CD4-positive, alpha-beta T cell treated with Interleukin-4 for 4 hours (primary cell): ENCODE measurements at regions not wholly inside any gene's neighbourhood (a gene's known extent, or its start where the extent isn't known, plus 50 kb on each side); places are given as distances from the start of the nearest gene placed in this dataset.
"Not testable (repeated sequence)": the region's sequence is repeated elsewhere in the genome, so short reads cannot be mapped to it uniquely, and the experiment has no call there.

Experiments
- DNase-seq: peaks from one replicate; pipeline ENCODE4 v3.0.0-alpha.2; 2020

DNA sequence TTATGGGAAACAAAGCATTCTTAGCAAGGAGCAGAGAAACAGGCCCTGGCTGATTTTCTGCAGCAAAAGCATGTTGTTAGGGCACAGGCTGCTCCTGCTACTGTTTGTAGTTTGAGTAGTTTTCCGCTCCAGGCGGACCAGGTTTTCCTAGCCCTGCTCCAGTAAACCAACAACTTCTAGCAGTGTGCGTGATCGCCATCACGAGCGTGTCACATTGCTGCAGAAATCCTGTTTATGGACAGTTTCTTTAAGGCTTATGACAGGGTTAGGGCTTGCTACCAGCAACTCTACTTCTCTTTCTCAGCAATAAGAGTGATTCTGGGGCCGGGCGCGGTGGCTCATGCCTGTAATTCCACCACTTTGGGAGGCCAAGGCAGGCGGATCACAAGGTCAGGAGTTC, 803.9 kb upstream of the CDH10 start:
- no peak for DNase-seq

DNA sequence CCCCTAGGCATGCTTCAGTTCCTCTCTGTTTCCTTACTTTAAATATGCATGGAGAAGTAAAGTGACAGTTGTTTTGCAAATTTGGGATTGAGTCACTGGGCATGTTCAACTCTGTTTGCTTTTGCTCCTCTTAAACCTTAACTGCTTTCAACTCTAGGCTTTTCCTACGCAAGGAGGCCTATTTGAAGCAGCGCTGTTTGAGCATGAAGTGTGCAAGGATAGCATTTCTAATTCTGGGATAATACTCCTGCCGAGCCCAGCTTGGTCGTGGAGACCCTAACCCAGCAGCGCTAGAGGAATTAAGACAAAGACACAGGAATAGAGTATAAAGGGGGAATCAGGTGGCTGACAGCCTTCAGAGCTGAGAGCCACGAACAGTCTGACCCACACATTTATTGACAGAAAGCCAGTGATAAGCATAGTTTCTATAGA, 803.4 kb upstream of the CDH10 start:
- no peak for DNase-seq

DNA sequence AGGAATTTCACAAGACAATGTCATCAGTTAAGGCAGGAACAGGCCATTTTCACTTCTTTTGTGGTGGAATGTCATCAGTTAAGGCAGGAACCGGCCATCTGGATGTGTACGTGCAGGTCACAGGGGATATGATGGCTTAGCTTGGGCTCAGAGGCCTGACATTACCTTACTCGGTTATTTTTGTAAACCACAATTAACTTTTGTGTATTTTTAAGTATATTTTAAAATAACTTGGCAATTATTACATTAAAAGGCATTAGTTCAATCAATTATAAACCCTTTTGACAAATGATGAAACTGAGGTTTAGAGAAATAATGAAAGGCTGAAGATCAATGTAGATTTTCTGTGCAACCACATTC, 801.3 kb upstream of the CDH10 start:
- DNase-seq, result not testable (repeated sequence)

DNA sequence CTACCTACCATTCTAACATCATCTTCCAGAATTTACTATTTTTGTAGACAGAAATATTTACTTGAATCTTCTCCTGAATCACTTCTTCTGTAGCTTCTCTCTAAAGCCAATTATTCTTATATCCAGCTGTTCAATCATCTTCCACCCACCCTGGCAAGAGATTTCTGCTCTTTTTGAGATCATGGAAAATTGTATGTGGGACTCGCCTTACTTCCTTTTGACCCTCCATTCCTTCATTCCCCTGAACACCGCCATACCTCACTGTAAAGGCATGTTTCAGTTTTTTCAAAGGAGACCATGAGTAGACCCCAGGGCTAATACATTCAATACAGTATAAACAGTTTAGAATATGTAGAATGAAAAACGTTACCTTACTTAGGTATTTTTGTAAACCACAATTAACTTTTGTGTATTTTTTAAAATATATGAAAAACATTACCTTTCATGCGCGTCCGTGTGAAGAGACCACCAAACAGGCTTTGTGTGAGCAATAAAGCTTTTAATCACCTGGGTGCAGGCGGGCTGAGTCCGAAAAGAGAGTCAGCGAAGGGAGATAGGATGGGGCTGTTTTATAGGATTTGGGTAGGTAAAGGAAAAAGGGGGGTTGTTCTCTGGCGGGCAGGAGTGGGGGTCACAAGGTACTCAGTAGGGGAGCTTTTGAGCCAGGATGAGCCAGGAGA, 800.7 kb upstream of the CDH10 start:
- not testable (repeated sequence) for DNase-seq

DNA sequence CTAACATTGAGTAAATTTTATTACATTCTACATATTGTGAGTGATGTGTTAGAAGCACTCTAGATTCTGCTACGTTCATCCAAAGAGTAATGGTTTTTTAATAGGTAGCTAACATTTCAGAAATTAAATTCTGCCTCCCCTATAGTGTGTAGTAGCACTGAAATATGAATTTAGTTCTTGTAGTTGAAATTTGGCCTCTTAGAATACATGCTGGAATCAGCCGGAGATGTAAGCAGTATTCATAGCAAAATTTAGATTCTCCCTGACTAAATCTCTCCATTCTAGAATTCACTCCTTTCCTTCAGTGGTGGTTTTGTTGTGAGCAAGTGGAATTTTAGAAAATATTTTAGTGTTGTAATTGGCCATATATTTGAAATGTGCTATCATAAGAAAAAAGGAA, 799.9 kb upstream of the CDH10 start:
- no peak for DNase-seq

DNA sequence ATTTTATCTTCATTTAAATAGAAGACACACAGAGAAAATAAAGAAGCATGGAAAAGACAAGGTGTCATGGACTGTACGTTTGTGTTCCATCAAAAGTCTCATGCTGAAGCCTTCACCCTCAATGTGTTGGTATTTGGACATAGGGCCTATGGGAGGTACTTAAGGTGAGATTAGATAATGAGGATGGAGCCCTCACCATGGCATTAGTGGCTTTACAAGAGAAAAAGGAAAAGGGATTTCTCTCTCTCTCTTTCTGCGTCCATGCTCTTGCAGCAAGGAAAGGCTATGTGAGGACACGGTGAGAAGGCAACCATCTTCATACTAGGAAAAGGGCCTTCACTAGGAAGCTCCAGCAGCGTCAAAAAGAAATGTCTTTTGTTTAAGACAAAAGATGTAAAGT, 797.0 kb upstream of the CDH10 start:
- DNase-seq, result no peak

DNA sequence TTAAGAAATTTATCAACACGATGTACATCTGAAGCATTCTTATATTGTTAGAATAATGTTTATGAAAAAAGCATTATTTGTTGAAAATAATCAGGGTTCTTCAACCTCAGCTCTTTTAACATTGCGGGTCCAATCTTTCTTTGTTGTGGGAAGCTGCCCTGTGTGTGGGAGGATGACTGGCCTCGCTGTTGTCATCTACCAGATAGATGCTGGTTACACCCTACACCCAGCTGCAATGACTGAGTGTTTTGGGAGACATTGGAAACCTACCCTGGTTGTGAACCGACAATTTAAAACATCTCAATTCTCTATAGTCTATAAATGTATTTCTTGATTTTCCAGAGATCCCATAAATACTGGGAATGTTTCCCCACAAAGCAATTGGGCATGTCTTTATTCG, 794.2 kb upstream of the CDH10 start:
- DNase-seq, result no peak

DNA sequence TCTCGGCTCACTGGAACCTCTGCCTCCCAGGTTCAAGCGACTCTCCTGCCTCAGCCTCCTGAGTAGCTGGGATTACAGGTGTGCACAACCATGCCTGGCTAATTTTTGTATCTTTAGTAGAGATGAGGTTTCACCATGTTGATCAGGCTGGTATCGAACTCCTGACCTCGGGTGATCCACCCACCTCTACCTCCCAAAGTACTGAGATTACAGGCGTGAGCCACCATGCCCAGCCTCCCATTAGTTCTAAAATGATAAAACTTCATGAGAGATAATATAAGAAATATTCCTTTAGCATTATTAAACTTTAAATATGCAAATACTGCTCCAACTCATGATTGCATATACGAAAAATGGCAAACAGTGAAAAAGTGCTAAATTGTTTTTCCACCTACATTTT, 793.6 kb upstream of the CDH10 start:
- not testable (repeated sequence) for DNase-seq

DNA sequence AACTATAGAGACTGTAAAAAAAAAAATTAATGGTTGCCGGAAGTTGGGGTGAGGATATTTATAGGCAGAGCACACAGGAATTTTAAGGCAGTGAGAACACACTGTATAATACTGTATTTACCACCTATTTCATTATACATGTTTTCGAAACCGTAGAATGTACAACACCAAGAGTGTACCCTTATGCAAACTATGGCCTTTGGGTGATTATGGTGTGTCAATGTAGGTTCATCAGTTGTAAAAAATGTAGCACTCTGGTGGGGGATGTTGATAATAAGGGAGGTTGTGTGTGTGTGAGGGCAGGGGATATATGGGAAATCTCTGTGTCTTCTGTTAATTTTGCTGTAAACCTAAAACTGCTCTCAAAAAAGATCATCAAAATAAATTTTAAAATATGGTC, 791.7 kb upstream of the CDH10 start:
- no peak for DNase-seq

DNA sequence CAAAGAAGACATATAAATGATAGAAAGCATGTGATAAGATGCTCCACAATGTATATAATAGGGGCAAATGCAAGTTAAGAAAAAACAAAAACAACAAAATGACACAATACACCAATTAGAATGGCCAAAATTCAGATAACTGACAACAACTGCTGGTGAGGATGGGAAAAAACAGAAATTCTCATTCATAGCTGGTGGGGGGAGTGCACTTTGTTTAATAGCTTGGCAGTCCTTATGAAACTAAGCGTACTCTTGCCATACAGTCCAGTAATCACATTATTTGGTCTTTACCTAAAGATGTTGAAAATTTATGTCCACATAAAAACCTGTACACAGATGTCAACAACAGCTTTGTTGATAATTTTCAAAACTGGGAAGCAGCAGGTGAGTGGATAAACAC, 791.1 kb upstream of the CDH10 start:
- DNase-seq, result no peak

DNA sequence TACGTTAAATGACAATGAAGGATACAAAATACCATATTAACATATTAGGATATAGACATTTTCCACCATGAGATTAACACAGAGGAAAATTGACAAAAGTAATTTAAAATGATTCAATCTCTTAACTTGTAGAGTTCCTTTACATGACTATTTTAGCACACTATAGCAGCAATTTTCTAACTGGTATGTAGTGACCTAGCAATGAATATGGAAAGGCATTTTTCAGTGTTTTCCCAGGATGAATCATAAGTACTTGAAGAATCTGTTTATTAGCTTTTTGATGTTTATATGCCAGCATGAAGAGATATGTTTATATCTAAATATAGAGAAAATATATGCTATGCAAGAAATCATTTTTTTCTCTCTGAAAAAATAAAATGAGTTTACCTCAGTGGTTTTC, 782.5 kb upstream of the CDH10 start:
- DNase-seq, result no peak

DNA sequence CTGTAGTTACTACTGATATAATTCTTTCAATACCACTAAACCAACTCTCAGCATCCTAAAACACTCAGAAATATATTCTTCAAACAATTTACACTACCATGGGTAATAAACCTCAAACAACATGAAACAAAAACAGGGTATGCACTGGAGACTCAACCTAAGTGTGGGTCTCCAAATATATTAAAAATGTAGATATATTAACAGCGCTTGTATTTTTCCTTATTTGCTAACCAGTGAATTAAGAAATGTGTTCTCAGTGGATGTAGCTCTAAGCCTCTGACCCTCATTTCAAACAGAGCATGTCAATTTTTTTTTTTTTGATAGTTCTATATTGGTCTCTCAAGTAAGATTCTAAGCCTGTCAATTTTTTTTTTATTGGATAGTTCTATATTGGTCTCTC, 778.5 kb upstream of the CDH10 start:
- no peak for DNase-seq

DNA sequence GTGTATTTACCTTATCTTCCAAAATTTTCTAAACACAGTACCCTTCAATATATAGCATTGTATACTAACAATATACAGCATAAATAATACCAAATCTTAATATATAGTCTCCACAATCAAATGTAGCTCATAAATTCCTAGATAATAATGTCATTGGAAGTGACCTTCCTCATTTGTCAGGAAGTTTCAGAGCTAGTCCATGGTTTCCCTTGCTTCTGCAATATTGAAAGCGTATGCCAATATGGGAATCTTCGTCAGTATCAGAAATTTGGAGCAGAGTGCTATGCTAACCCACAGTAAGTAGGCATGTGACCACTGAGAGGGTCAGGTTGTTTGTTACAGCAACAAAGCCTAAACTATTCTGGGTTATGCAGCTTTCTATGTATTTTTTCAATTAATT, 774.9 kb upstream of the CDH10 start:
- DNase-seq, result no peak

DNA sequence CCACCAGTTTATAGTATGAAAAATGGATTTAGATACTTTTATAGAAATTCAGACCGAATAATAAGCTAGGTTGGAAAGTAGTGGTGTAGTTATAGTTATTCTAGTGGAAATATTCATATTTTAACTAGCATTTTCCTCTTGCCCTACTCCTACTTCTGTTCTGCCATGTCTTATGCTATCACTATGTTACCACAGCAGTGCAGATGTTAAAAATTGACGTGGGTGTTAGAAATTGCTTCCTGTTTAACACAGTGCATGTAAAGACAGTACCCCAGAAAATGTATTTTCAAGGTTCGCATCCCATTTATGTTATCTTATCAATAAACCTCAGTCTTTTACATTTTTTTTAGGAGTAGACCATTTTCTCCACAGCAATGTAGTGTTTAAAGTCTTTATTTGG, 774.2 kb upstream of the CDH10 start:
- no peak for DNase-seq

DNA sequence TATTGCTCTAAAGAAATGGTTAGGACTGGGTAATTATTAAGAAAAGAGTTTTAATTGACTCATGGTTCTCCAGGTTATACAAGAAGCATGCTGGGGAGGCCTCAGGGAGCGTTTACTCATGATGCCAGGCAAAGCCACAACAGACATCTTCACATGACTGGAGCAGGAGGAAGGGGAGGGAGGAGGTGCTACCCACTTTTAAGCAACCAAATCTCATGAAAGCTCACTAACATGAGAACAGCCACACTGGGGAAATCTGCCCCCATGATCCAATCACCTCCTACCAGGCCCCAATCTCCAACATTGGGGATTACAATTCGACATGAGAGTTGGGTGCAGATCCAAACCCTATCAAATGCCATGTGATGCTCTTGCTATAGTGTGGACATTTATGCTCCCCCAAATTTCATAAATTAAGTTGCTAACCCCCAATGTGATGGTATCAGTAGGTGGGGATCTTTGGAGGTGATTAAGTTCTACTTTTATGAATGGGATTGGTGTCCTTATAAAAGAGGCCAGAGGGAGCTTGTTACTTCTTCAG, 773.6 kb upstream of the CDH10 start:
- DNase-seq, result no peak

DNA sequence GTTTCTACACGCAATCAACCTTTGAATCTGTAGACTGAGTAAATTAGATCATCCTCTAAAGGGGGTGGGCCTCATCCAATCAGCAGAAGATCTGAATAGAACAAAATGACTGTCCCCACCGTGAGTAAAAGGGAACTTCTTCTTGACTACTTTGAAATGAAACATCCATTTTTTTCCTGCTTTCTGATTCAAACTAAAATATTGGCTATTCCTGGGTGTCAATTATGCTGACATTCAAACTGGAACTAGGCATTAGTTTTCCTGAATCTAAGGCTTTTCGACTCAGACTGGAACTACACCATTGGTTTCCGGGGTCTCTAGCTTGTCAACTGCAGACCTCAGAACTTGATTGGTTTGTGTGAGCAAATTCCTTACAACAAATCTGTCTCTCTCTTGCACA, 772.2 kb upstream of the CDH10 start:
- DNase-seq, result no peak

DNA sequence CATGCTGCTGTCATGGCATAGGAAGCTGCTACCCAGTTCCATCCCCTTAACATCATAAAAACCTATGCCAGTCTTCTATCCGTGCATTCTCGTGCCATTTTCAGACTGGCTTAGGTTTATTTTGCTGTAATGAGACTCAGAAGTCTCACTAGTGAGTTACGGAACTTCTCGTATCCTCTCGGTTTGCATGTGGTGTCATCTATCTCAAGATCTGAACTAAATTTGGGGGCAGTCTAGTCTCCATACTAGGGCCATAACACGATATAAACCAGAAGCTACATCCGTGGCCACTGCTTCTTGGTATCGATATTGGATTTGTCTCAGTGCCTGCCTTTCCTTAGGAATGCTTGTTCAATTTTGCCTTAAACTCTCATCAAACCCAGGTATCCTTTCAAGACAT, 771.2 kb upstream of the CDH10 start:
- DNase-seq, result no peak

DNA sequence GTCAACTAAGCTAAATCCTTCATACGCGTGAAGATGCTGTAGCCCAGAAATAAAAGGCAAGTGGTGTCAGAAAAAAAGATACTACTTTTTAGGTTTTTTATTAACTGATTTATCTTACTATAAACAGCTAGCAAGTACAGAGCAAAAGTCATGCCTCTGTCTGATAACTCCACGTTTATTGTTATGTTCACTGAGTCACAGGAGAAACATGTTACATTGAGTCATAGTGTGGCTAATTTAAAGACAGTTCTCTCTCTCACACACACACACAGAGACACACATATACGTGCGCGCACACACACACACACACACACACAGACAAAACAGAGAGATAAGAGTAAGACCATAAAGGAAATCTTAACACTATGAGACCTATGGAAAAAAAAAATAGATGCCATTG, 770.0 kb upstream of the CDH10 start:
- no peak for DNase-seq

DNA sequence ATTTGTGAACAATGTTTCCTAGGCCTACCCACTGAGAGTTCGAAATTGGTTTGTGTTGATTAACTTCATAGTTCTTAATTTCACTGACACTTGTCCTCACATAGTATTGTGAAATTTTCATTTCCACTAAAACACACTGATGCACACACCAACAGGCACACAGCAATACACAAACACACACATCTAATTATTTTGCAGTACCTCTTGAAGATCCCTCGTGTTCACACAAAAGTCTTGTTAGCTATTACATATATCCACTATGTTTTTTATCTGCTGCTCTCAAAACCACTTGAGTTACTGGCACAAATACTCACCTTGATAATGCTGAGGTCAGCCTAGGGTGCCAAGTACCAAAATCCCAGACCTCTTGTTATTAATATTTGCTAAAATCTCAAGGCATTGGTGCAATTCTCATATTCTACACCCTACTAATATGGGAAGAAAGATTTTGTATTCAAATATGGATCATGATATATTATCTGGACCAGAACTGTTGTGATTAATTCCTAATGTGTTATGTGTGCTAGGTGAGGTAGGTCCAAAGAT, 767.4 kb upstream of the CDH10 start:
- DNase-seq, result no peak

DNA sequence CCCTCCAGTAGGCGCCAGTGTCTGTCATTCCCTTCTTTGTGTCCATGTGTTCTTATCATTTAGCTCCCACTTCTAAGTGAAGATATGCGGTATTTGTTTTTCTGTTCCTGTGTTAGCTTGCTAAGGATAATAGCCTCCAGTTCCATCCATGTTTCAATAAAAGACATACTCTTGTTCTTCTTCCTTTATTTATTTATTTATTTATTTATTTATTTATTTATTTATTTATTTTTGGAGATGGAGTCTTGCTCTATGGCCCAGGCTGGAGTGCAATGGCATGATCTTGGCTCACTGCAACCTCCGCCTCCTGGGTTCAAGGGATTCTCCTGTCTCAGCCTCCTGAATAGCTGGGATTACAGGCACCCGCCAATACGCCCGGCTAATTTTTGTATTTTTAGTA, 762.6 kb upstream of the CDH10 start:
- not testable (repeated sequence) for DNase-seq

DNA sequence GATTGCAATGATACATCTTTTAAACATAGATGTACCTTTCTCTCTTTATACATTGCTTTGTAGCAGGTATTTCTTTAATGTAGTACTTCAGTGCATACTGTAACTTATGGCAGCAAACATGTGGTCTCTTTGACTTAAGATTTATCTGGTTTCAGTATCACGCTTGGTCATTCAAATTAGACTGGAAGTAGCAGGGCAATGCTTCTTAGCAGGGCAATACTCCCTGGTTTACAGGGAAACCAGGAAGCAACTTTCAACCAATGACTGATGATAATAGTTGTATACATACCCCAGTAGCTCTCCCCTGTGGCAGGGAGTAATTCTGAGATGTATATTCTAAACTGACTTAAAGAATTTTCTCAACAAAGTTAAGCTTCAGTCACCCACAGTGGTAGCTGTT, 761.1 kb upstream of the CDH10 start:
- DNase-seq, result no peak

DNA sequence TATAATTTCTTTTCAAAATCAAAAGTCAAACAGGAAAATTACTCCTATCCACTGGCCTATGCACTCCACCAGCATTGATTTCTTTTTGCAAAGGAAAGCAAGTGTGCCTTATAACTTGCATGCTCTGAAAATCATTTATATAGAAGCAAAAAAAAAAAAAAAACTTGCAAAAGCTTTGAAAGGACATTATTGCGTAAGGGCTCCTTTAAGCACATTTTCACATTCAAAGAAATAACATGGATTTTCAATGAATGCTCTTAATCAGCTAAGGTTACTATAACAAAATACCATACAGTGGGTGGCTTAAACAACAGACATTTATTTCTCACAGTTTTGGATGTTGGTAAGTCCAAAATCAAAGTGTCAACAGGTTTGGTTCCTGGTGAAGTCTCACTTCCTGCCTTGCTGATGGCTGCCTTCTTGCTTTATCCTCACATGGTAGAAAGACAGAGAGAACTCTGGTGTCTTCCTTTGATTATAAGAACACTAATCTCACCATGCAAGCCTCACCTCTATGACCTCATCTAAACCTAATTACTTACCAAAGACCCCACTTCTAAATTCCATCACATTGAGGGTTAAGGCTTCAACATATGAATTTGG, 755.2 kb upstream of the CDH10 start:
- no peak for DNase-seq

DNA sequence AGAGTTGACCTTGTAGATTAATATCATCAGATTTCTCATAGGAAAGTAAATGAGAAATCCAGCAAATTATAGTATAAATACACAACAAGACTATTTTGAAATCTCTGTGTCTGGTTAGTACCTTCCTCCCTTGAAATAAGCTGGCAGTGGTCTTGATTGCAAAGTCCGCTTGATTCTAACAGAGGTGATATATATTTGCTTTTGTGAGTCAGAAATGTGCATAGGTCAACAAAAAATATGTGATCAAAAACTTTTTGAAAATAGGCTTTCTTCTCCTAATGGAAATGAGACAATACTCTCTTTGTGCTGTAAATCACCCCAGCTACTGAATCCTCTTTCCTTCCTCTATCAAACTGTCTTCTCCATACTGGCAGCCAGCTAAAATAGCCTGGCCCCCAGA, 749.2 kb upstream of the CDH10 start:
- no peak for DNase-seq

DNA sequence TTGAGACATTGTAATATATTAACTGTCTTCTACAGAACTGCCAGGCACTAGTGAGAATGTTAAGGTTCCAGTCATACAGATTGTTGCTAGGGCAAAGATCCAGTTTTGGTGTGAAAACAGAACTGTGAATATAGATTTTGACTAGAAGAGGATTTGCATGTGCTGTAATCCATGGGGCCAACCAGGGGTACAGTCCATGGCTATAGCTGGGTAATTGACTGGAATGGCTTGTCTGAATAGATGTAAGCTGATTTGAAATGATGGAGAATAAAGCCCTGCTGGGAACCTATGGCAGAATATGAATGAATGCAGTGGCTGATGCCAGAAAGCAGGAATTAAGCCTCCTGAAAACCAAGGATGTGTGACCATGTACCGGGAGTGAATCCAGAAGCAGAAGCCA, 748.5 kb upstream of the CDH10 start:
- DNase-seq, result no peak

DNA sequence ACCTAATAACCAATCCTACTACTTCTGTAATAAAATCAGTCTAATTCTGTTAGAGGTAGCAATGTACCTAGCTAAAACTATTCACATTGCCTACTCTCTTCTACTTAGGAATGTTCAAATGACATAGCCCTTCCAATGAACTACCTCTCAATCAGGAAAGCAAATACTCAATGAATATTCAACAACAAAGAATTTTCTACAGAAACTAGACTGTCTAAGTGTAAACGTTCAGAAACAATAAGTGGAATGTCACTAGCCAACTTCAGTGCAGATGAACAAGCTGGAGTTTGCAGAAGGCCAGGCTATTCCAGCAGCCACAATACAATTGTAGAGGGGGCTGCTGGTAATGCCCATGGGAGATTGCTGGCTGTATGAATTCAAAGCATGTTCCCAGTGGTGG, 743.2 kb upstream of the CDH10 start:
- no peak for DNase-seq
